ENCODE measurements at regions not wholly inside any gene's neighbourhood (a gene's known extent, or its start where the extent isn't known, plus 50 kb on each side); places are given as distances from the start of the nearest gene placed in this dataset.

DNA sequence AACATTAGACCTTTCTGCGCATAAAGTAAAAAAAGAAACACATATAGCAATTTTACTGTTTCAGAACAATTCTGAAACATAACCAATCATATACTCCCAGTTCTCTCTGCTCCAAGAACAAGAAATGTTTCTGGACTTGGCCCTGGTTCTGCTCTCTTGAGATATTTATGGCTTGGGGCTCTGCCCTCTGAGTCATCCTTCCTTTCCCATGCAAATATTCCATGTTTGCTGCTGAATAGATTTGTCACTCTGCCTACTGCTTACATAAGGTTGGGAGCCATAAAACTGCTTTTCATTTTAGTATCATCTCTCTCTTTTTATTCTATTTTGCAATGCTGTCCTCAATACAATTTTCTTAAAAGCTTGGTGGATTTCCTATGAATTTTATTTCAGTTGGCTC, 499.6 kb upstream of the ACVR2A start:
- TF ChIP-seq, protein P1, sequence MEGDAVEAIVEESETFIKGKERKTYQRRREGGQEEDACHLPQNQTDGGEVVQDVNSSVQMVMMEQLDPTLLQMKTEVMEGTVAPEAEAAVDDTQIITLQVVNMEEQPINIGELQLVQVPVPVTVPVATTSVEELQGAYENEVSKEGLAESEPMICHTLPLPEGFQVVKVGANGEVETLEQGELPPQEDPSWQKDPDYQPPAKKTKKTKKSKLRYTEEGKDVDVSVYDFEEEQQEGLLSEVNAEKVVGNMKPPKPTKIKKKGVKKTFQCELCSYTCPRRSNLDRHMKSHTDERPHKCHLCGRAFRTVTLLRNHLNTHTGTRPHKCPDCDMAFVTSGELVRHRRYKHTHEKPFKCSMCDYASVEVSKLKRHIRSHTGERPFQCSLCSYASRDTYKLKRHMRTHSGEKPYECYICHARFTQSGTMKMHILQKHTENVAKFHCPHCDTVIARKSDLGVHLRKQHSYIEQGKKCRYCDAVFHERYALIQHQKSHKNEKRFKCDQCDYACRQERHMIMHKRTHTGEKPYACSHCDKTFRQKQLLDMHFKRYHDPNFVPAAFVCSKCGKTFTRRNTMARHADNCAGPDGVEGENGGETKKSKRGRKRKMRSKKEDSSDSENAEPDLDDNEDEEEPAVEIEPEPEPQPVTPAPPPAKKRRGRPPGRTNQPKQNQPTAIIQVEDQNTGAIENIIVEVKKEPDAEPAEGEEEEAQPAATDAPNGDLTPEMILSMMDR (IDR thresholded peaks at IDR 0.05): no peak
- TF ChIP-seq, protein P2, sequence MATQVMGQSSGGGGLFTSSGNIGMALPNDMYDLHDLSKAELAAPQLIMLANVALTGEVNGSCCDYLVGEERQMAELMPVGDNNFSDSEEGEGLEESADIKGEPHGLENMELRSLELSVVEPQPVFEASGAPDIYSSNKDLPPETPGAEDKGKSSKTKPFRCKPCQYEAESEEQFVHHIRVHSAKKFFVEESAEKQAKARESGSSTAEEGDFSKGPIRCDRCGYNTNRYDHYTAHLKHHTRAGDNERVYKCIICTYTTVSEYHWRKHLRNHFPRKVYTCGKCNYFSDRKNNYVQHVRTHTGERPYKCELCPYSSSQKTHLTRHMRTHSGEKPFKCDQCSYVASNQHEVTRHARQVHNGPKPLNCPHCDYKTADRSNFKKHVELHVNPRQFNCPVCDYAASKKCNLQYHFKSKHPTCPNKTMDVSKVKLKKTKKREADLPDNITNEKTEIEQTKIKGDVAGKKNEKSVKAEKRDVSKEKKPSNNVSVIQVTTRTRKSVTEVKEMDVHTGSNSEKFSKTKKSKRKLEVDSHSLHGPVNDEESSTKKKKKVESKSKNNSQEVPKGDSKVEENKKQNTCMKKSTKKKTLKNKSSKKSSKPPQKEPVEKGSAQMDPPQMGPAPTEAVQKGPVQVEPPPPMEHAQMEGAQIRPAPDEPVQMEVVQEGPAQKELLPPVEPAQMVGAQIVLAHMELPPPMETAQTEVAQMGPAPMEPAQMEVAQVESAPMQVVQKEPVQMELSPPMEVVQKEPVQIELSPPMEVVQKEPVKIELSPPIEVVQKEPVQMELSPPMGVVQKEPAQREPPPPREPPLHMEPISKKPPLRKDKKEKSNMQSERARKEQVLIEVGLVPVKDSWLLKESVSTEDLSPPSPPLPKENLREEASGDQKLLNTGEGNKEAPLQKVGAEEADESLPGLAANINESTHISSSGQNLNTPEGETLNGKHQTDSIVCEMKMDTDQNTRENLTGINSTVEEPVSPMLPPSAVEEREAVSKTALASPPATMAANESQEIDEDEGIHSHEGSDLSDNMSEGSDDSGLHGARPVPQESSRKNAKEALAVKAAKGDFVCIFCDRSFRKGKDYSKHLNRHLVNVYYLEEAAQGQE (IDR thresholded peaks at IDR 0.05; ENCODE audit: insufficient read depth in 1 of 2, low read depth in 2 of 2, low read length in 1 of 2): no peak
- TF ChIP-seq TCF7L2 (IDR thresholded peaks at IDR 0.05; ENCODE audit: low read depth, low read length): no peak
- no peak for TF ChIP-seq POLR2AphosphoS5 (IDR thresholded peaks at IDR 0.05; ENCODE audit: low read depth, low read length)
